ENCODE measurements at regions not wholly inside any gene's neighbourhood (a gene's known extent, or its start where the extent isn't known, plus 50 kb on each side); places are given as distances from the start of the nearest gene placed in this dataset.

GRCh38 chr6:76552268-76552667 is 479.8 kb upstream of the IMPG1 start:
- WGBS (ENCODE audit: low lambda C conversion rate), result 76% methylated on average over 4 of the region's 4 CpGs
- FAIRE-seq (no peak), DNase-seq (ENCODE audit: low spot score) (no peak), ATAC-seq (no peak)
- Histone ChIP-seq H3K9ac (ENCODE audit: insufficient read depth, low read depth, low read length) (no peak overlapping the region), H3K79me2 (ENCODE audit: insufficient read depth, low read length) (no peaks in the 10 kb centered on the region), H3K4me2 (ENCODE audit: low read depth, low read length) (no peak overlapping the region), H3K4me1 (ENCODE audit: insufficient read depth, low read length) (no peaks in the 10 kb centered on the region), H2AFZ (ENCODE audit: low read length) (no peak overlapping the region), H3K27me3 (ENCODE audit: control insufficient read depth in 1 of 2, insufficient read depth in 2 of 2, low read length in 2 of 2) (no peaks in the 10 kb centered on the region), H4K20me1 (ENCODE audit: insufficient read depth, low read length) (no peaks in the 10 kb centered on the region), H3K9me3 (ENCODE audit: low read length) (no peaks in the 10 kb centered on the region), H3K27ac (ENCODE audit: extremely low read length, insufficient read depth, low read length) (no peak overlapping the region), H3K4me3 (replicated peaks in 1 of 3; ENCODE audit: insufficient read depth in 1 of 3, low read depth in 2 of 3, low read length in 3 of 3) (no peak overlapping the region), H3K36me3 (replicated peaks in 1 of 2; ENCODE audit: control insufficient read depth in 1 of 2, insufficient read depth in 2 of 2, low read length in 2 of 2) (no peaks in the 10 kb centered on the region)
- in situ Hi-C loops (cut with HindIII; ENCODE audit: extremely low pct_ligation_motif_present, low pct_unique_long_range_greater_than_20kb) (no loop called here), intact Hi-C loops (cut with micrococcal nuclease; ENCODE audit: unreplicated experiment) (no loop called here)
- no TSS peak for BruUV-seq (replicated peaks)
- ChIA-PET CTCF (ENCODE audit: low intra/inter-chr PET ratio, low total read pairs) (no interaction called here), POLR2A (no interaction called here)
- TF ChIP-seq ZNF333 (CRISPR knock-in tag; IDR thresholded peaks at IDR 0.05; ENCODE audit: borderline replicate concordance) (no peak), NFE2 (CRISPR knock-in tag; IDR thresholded peaks at IDR 0.05) (no peak), KLF15 (CRISPR knock-in tag; IDR thresholded peaks at IDR 0.05; ENCODE audit: borderline replicate concordance) (no peak), EZH2 (conservative IDR thresholded peaks at IDR 0.05; ENCODE audit: low read depth, low read length) (no peak), ZSCAN25 (CRISPR knock-in tag; IDR thresholded peaks at IDR 0.05) (no peak)

DNA sequence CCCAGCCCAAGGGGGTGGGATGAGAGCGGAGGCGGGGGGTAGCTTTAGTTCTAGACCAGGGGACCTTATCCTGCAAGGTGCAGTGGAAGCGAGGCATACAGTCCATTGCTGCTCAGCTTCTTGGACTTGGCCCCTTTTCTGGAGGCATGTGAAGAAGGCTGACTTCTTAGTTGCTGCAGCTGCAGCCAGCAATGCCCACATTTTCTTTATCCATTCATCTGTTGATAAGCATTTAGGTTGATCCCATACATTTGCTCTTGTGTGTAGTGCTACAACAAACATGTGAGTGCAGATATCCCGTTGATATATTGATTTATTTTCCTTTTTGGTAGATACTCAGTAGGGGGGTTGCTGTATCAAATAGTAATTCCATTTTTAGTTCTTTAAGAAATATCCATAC is 461.2 kb upstream of the IMPG1 start:
- DNase-seq (ENCODE audit: low spot score), result no peak
- H3K36me3 ChIP-seq (replicated peaks in 1 of 2; ENCODE audit: control insufficient read depth in 1 of 2, insufficient read depth in 2 of 2, low read length in 2 of 2), result no peaks in the 10 kb centered on the region
- no peaks in the 10 kb centered on the region for H3K4me1 ChIP-seq (ENCODE audit: insufficient read depth, low read length)
- no peak overlapping the region for H3K4me3 ChIP-seq (replicated peaks in 1 of 3; ENCODE audit: insufficient read depth in 1 of 3, low read depth in 2 of 3, low read length in 3 of 3)
- H3K4me2 ChIP-seq (ENCODE audit: low read depth, low read length), result no peak overlapping the region
- H3K9me3 ChIP-seq (ENCODE audit: low read length), result no peaks in the 10 kb centered on the region
- ChIA-PET CTCF (ENCODE audit: low intra/inter-chr PET ratio, low total read pairs) (no interaction called here), POLR2A (no interaction called here)
- H3K27ac ChIP-seq (ENCODE audit: extremely low read length, insufficient read depth, low read length), result no peak overlapping the region
- TF ChIP-seq, protein P1, sequence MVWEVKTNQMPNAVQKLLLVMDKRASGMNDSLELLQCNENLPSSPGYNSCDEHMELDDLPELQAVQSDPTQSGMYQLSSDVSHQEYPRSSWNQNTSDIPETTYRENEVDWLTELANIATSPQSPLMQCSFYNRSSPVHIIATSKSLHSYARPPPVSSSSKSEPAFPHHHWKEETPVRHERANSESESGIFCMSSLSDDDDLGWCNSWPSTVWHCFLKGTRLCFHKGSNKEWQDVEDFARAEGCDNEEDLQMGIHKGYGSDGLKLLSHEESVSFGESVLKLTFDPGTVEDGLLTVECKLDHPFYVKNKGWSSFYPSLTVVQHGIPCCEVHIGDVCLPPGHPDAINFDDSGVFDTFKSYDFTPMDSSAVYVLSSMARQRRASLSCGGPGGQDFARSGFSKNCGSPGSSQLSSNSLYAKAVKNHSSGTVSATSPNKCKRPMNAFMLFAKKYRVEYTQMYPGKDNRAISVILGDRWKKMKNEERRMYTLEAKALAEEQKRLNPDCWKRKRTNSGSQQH (CRISPR knock-in tag; IDR thresholded peaks at IDR 0.05; ENCODE audit: low read depth), result no peak
- TF ChIP-seq POLR2A (IDR thresholded peaks at IDR 0.05; ENCODE audit: insufficient read depth in 1 of 2, low read depth in 2 of 2, low read length in 2 of 2) (no peak), ZSCAN20 (CRISPR knock-in tag; IDR thresholded peaks at IDR 0.05; ENCODE audit: borderline replicate concordance) (no peak), PRPF4 (IDR thresholded peaks at IDR 0.05; ENCODE audit: low read depth, low read length, poor library complexity, severe bottlenecking) (no peak), BATF2 (CRISPR knock-in tag; IDR thresholded peaks at IDR 0.05) (no peak), ZFYVE20 (CRISPR knock-in tag; IDR thresholded peaks at IDR 0.05; ENCODE audit: borderline replicate concordance, low read depth) (no peak)
- ATAC-seq, result no peak
- no peak overlapping the region for H2AFZ ChIP-seq (ENCODE audit: low read length)
- no peaks in the 10 kb centered on the region for H3K79me2 ChIP-seq (ENCODE audit: insufficient read depth, low read length)
- no peaks in the 10 kb centered on the region for H3K27me3 ChIP-seq (ENCODE audit: control insufficient read depth in 1 of 2, insufficient read depth in 2 of 2, low read length in 2 of 2)
- no peak overlapping the region for H3K9ac ChIP-seq (ENCODE audit: insufficient read depth, low read depth, low read length)
- BruUV-seq (replicated peaks), result no TSS peak
- H4K20me1 ChIP-seq (ENCODE audit: insufficient read depth, low read length), result no peaks in the 10 kb centered on the region
- 0% methylated on average over 2 of the region's 4 CpGs for WGBS (ENCODE audit: low lambda C conversion rate)
- in situ Hi-C loops (cut with HindIII; ENCODE audit: extremely low pct_ligation_motif_present, low pct_unique_long_range_greater_than_20kb) (no loop called here), intact Hi-C loops (cut with micrococcal nuclease; ENCODE audit: unreplicated experiment) (no loop called here)
- FAIRE-seq, result no peak

Measured in HepG2 (cell line).